ENCODE measurements at regions not wholly inside any gene's neighbourhood (a gene's known extent, or its start where the extent isn't known, plus 50 kb on each side); places are given as distances from the start of the nearest gene placed in this dataset.

GRCh38 chr12:48279601-48280000 is 71.1 kb downstream of the ZNF641 start:
- TF ChIP-seq EP300 (IDR thresholded peaks at IDR 0.05) (no peak), CTCF (IDR thresholded peaks at IDR 0.05) (no peak), POLR2A (IDR thresholded peaks at IDR 0.05) (no peak)

Data from stomach (tissue), 4 donors.